Liver (tissue), 8 donors: ENCODE measurements at regions not wholly inside any gene's neighbourhood (a gene's known extent, or its start where the extent isn't known, plus 50 kb on each side); places are given as distances from the start of the nearest gene placed in this dataset.

Experiments used
- DNase-seq: peaks from one replicate; pipeline ENCODE4 v3.0.0-alpha.2; 2017; ENCODE audit warnings: low spot score
- H3K27ac ChIP-seq, 2 donors: one replicate each; pipeline ENCODE4 v1.7.0; 2013; ENCODE audit warnings: inconsistent platforms in 2 of 2, low read length in 2 of 2, control low read depth in 1 of 2, low read depth in 1 of 2, mild to moderate bottlenecking in 1 of 2
- H3K27me3 ChIP-seq, 4 donors: one replicate each; pipeline versions ENCODE4 v1.6.1 to v1.7.0; 2013; ENCODE audit warnings: low read length in 3 of 4, inconsistent platforms in 1 of 4, mild to moderate bottlenecking in 1 of 4, moderate library complexity in 1 of 4; ENCODE audit not compliant: control insufficient read depth in 4 of 4, insufficient read depth in 4 of 4
- H3K36me3 ChIP-seq, 4 donors: one replicate each; pipeline versions ENCODE4 v1.6.1 to v1.7.0; 2013; ENCODE audit warnings: low read length in 3 of 4, mild to moderate bottlenecking in 3 of 4, low read depth in 1 of 4, moderate library complexity in 1 of 4; ENCODE audit not compliant: control insufficient read depth in 4 of 4, insufficient read depth in 3 of 4
- H3K4me1 ChIP-seq, 4 donors: one replicate each; pipeline versions ENCODE4 v1.6.1 to v1.7.0; 2013; ENCODE audit warnings: low read length in 3 of 4, mild to moderate bottlenecking in 3 of 4, moderate library complexity in 1 of 4; ENCODE audit not compliant: control insufficient read depth in 4 of 4, insufficient read depth in 4 of 4
- H3K4me3 ChIP-seq, 3 donors: one replicate each; pipeline versions ENCODE4 v1.6.1 to v1.7.0; 2013; ENCODE audit warnings: low read length in 3 of 3, control low read depth in 1 of 3, low read depth in 1 of 3, mild to moderate bottlenecking in 1 of 3
- H3K9ac ChIP-seq, 2 donors: one replicate each; pipeline ENCODE4 v1.7.0; 2013; ENCODE audit warnings: low read length in 2 of 2, mild to moderate bottlenecking in 2 of 2, moderate library complexity in 2 of 2, control low read depth in 1 of 2, low read depth in 1 of 2
- H3K9me3 ChIP-seq, 4 donors: one replicate each; pipeline versions ENCODE4 v1.6.1 to v1.7.0; 2013; ENCODE audit warnings: low read length in 3 of 4; ENCODE audit not compliant: control insufficient read depth in 4 of 4
- ATF3 ChIP-seq: IDR thresholded peaks from 2 replicates; pipeline ENCODE4 v1.6.1; 2016; ENCODE audit warnings: antibody characterized with exemption
- CTCF ChIP-seq: fragments of 150-350 bp; IDR thresholded peaks from 2 replicates; pipeline ENCODE4 v1.5.1; 2017; ENCODE audit warnings: improper control_type of control experiment, low read depth, low read length; ENCODE audit not compliant: missing input control
- FOXA1 ChIP-seq: IDR thresholded peaks from 2 replicates; pipeline ENCODE4 v1.6.1; 2016; ENCODE audit warnings: antibody characterized with exemption
- HNF4A ChIP-seq, 2 donors: conservative IDR thresholded peaks; 2 replicates each; pipeline ENCODE4 v1.6.1; 2016; ENCODE audit warnings: antibody characterized with exemption in 2 of 2, mild to moderate bottlenecking in 2 of 2
- HNF4G ChIP-seq: IDR thresholded peaks from 2 replicates; pipeline ENCODE4 v1.6.1; 2016; ENCODE audit warnings: antibody characterized with exemption
- JUND ChIP-seq, 2 donors: IDR thresholded peaks; 2 replicates each; pipeline ENCODE4 v1.6.1; 2016; ENCODE audit warnings: antibody characterized with exemption in 2 of 2
- NR2F2 ChIP-seq: IDR thresholded peaks from 2 replicates; pipeline ENCODE4 v1.6.1; 2016; ENCODE audit warnings: antibody characterized with exemption
- RAD21 ChIP-seq, 2 donors: IDR thresholded peaks; 2 replicates each; pipeline ENCODE4 v1.6.1; 2016; ENCODE audit warnings: antibody characterized with exemption in 2 of 2, mild to moderate bottlenecking in 2 of 2
- REST ChIP-seq: IDR thresholded peaks from 2 replicates; pipeline ENCODE4 v1.6.1; 2016; ENCODE audit warnings: antibody characterized with exemption, mild to moderate bottlenecking
- RXRA ChIP-seq, 2 donors: IDR thresholded peaks; 2 replicates each; pipeline ENCODE4 v1.6.1; 2017 to 2018; ENCODE audit warnings: antibody characterized with exemption in 2 of 2, mild to moderate bottlenecking in 1 of 2
- SP1 ChIP-seq: IDR thresholded peaks from 2 replicates; pipeline ENCODE4 v1.6.1; 2018; ENCODE audit warnings: antibody characterized with exemption, mild to moderate bottlenecking
- ZBTB33 ChIP-seq: IDR thresholded peaks from 2 replicates; pipeline ENCODE4 v1.6.1; 2016; ENCODE audit warnings: antibody characterized with exemption
- WGBS: extraction: QIAGEN DNeasy Blood & Tissue Kit; methylation state at CpG from one replicate; pipeline ENCODE4 v1.1.7; 2013; 5-methylcytosine and 5-hydroxymethylcytosine counted together
- donor health status: healthy.
- donor health status: healthy.
- donor health status: healthy.
- donor health status: healthy.
- donor health status: healthy.

- 94% methylated on average over 1 of the region's 1 CpG for WGBS
These were observed 126.9 kb upstream of the MAP3K1 start for GRCh38 chr5:56688402-56688801.

More at GRCh38 chr5:56688402-56688801, 126.9 kb upstream of the MAP3K1 start:
- Histone ChIP-seq H3K27ac (no peak overlapping the region), H3K4me1 (no peaks in the 10 kb centered on the region), H3K4me3 (no peak overlapping the region), H3K27me3 (no peaks in the 10 kb centered on the region), H3K36me3 (no peaks in the 10 kb centered on the region), H3K9ac (no peak overlapping the region), H3K9me3 (no peaks in the 10 kb centered on the region)
- no peak for TF ChIP-seq FOXA1
- TF ChIP-seq CTCF: no peak
- TF ChIP-seq NR2F2: no peak
- TF ChIP-seq RXRA (IDR thresholded peaks at IDR 0.05): no peak
- TF ChIP-seq RAD21 (IDR thresholded peaks at IDR 0.05): no peak
- TF ChIP-seq REST: no peak
- TF ChIP-seq HNF4G: no peak
- TF ChIP-seq ZBTB33: no peak
- TF ChIP-seq SP1: no peak
- TF ChIP-seq ATF3: no peak
- TF ChIP-seq JUND (IDR thresholded peaks at IDR 0.05): no peak
- no peak for TF ChIP-seq HNF4A (conservative IDR thresholded peaks at IDR 0.05)
- no peak for DNase-seq
